TTC549 (cell line): ENCODE measurements at regions not wholly inside any gene's neighbourhood (a gene's known extent, or its start where the extent isn't known, plus 50 kb on each side); places are given as distances from the start of the nearest gene placed in this dataset.

Experiments used
- FAIRE-seq: peaks from 2 replicates; lab custom pipeline; 2012; peaks lifted over from hg19 to GRCh38; lab: Jason Lieb, UNC

DNA sequence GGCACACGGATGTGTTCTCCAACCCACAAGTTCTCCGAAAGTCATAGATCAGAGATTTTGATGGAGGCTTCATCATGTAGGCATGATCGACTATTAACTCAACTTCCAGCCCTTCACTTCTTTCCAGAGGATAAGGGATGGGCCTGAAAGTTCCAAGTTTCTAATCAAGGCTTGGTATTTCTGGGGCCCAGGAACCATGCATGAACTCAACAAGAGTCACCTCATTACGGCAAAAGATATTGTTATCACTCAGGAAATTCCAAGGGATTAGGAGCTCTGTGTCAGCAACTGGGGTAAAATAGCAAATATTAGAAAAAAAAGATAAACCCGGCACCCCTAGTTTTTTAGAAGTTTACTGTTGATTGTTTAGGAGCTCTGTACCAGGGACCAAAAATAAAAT, 240.1 kb upstream of the PPP1R2C start:
- FAIRE-seq: no peak

DNA sequence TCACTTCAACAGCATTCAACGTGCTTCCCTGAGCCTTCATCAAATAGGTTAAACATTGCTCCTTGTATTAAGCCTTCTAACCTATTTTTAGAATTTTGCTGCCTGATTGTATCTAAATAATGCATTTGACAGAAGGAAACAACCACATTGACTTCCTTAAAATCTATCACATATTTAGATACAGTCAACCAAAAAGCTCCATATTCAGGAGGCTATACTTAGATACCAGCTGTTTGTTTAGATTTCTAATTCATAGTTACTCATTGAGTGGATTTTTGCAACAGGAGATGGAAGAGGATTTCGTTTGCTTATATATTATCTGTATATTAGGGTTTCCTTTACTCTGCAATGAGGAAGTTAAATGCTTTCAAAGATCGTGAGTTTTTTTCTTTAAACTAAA, 241.1 kb upstream of the PPP1R2C start:
- no peak for FAIRE-seq

DNA sequence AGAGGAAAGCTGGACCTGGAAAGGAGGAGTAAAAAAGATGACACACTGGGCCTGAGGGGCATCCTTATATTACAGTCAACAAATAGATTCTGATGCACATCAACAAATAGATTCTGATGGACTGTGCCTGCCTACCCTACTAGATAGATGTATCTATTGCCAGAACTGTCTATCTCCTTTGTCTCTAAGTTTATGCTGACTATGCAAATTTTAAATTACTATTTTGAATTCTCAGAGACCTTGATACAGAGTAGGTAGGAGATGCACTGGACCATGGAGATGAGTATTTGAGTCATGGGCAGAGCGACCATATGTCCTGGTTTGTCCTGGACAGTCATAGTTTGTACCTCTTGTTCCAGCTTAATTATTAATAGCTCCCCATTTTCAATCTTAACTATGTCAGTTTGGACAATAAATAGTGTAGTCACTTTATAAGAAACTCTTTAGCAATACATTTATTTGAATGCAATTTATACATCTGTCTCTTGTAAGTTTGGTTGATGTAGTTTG, 247.9 kb upstream of the PPP1R2C start:
- no peak for FAIRE-seq

DNA sequence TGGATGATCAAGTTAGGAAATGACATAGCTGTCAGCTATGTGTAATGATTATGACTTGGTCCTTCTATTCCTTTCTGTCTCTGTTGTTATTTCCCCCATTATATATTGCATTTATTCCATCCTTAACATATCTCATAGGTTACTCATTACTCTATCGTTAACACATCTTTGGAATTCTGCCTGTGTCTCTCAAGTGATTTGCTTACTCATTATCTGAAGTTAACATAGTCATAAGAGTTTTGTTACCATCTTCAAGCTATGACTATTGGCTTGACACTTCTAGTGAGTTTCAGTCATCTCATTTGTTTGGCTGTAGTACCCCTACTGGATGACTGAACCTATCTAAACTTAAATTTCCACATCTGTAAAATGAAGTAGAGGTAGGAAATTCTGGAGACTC, 286.1 kb upstream of the PPP1R2C start:
- no peak for FAIRE-seq

DNA sequence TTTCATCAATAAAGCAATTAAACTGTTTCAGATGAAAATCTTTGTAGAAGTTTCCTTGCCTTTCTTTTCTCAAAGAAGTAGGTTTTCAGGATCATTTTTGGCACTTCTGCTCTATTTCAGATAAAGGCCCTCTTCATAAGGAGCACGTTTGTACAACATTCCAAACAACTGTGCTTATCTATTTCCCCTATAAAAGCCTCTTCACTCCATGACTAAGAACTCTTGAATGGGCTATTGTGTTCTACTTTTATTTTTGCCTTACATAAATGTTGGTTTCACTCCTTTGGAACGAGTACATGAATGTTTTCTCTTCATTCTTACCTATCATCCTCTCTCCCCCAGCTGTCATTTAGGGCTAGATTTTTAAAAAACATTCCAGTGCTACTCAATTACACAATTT, 288.0 kb upstream of the PPP1R2C start:
- FAIRE-seq: no peak

DNA sequence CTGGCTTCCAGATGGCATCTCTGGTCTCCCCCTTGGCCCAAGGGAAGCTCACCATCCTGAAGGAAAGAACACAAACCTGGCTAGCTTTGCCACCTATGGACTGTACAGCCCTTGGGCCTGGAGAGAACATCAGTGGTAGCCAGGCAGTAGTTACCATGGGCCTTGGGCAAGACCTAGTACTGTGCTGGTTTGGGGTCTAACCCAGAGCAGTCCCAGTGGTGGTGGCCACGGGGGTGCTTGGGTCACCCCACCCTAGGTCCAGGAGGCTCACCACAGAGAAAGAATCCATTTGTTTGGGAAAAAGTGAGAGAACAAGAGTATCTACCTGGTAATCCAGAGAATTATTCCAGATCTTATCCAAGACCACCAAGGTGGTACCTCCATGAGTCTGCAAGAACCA, 290.7 kb upstream of the PPP1R2C start:
- no peak for FAIRE-seq

DNA sequence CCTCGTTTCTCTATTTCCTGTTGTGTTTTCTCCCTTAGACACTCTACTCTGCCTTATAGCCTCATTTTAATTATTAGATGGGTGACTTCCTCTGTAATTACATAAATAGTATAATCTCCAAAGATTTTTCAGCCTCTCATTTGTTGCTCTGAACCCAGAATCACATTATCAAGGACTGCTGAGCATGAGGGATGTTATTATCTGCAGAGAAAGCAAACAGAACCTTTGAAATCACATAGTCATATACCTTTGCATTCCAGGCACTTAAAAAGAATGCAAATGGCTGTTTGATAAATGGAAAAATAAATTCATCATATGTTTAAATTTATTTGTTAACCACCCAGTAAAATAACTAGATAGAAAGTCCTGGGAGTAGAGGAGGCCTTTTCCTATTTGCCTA, 305.1 kb upstream of the PPP1R2C start:
- no peak for FAIRE-seq

DNA sequence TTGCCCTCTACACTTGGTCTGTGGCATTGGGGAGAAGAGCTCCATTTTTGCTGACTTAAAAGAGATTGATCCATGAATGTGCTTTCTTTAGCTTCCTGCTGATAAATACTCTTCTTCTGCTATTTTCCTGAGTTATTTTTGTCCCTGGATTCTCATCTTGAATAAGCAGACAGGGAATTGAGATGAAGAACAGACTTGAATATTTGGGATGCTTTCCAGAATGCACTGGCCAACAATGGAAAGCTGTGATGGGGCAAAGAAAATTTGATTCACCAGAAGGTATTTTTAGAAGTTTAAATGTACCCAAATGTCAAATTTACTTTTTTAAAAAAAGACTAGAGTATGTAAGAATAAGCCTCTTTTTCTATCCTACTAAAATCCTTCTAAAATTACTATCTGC, 309.9 kb upstream of the PPP1R2C start:
- no peak for FAIRE-seq

DNA sequence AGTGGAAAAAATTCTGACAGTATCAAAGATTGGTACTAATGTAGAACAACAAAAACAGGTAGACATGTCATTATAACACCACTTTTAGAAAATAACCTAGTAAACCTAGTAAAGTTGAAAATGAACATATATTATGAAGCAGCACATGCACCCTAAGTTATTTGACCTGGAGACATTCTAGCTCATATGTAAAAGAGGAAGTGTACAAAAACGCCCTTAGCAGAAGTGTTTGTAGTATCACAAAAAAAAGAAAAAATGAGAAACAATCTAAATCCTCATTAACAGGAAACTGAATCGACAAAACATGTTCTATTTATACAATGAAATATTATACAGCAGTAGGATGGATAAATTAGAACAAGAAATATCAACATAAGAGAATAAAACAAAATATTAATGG, 318.9 kb upstream of the PPP1R2C start:
- no peak for FAIRE-seq

DNA sequence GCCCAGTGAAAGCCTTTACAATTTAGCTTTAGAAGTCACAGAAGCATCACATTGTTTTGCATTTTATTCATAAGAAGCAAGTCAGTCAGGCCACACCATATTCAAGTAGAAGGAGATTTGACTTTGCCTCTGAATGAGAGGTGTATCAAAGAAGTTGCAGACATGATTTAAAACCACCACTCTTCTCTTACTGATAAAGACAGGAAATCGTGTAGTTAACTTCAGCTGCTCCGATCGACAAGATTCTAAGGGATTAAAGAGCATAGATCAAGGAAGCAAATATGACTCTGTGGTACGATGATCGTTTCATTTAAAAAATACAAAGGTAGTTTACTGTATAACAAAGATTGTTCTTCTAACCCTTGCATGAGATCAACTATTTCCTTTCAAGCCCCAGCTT, 328.0 kb upstream of the PPP1R2C start:
- FAIRE-seq: no peak

DNA sequence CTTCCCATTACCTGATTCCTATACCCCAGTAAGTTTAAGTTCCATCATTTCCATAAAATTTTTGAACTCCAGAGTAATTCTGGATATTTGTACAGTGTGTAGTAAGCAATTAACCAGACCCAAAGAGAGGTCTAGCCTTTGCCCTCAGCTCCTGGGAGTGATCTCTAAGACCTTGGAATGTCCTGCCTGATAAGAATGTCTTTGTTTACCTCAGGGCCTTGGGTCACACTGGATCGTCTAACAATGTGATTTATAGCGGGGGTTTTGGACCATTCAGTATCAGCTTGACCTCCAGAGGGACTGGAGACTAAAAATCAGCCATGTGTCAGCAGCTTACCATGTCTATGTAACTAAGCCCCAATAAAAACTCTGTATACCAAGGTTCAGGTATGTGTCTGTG, 330.9 kb upstream of the PPP1R2C start:
- FAIRE-seq: no peak

DNA sequence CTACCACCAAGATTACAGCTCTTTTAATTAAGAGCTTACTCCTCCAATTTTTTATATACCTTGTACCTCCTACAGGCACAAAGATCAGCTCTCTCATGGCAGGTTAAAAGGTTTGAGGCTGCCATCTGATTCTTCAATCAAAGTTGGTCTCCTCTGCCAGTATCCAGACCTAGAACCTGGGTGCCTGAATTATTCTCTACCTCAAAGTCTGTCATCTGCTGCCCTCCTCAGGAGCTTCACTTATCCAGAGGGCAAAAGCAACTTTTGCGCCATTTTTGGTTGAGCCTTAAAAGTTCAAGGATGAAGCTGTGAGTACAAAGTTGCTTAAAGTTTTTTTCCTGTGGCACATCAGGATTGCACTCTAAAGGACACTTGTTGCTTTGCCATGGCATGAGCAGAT, 343.7 kb upstream of the PPP1R2C start:
- FAIRE-seq: no peak

DNA sequence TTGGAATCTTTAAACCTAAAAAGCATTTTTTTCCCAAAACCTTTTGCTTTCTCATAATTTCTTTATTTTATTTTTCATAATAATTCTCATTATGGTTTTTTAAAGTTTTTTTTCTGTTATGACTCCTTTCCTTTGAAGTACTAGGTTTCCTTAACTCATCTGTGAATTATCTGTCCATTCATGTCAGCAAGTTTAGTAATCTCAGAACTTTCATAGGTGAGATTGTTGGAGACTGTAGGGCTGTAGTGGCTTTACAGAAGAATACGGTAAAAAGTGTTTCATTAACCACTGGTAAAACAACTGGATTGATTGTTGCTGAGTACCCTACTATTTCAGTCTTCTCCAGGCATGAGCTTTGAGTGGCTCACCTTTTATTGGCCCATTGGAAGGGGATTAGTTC, 361.7 kb upstream of the PPP1R2C start:
- no peak for FAIRE-seq

DNA sequence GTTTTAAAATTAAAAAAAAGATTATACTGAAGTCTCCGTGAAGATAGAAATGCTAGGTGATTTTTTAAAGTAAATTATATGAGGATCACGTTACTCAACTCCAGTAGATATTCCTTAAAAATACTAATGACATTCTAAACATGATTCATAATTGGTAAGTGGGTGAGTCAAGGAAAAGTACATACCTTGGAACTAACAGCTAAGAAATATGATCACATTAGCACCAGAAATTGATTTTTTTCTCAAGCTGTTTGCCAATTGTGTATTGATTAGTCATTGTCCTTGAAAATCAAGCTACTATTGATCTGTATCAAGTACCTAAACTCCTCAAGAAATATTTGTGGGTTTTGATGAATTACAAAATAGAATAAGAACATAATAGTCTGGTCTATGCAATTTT, 362.6 kb upstream of the PPP1R2C start:
- FAIRE-seq: no peak

DNA sequence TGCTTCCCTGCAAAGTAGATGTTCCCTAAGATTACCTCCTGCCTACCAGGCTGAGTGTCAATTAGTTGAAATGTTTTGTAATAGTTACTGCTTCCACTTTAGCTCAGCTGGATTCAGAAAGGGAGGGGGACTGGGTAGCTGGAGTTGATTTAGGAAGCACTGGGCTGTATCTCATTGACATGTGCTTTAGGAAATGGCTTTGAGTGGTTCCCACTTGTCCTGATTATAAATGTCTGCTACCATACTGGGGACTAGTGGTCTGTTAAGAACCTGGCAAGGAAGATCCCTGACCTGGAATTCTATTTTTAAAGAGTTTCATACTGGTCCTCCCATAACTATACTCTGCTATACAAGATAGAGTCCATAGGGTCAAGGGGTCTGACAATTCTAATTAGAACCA, 363.9 kb upstream of the PPP1R2C start:
- no peak for FAIRE-seq

DNA sequence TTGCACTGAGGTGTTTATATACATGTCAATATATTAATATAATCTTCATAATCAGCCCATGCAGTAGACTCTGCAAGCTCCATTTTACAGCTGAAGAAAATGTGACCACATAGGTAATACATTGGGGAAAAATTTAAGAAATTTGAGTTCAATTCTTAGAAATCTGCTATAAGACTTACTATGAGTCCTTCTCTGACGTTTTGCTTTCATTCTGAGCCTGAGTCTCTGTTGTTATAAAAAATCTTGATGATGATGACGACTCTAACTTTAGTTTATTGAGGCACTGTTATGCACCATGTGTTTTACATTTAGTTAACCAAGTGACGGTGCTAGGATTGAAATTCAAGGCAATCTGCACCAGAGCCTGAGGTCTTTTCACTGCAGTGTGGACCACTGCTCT, 370.3 kb upstream of the PPP1R2C start:
- FAIRE-seq: no peak

DNA sequence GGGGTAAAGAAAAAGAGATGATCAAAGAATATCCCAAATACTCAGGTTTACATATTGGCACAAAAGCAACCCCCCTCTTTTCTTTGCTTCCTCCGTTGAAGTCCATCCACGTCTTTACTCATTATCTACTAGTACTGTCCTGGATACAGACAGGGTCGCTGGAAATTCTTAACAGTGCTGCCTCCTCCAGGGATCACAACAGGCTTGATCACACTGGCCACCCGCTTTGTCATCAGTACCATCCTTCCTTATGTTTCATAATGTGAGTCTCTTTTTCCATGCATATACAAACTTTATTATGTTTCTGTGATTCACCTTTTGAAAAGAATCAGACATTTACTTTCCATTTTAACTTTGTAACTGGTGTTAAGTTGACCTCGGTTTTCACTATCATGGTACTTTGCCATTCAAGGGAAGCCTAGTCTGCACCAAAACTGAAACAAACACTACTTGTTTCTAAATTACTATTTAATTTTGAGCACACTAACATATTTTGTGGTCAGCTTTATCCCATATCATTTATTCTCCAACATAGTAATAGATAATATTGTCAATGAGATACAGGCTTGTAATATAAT, 387.5 kb upstream of the PPP1R2C start:
- no peak for FAIRE-seq

DNA sequence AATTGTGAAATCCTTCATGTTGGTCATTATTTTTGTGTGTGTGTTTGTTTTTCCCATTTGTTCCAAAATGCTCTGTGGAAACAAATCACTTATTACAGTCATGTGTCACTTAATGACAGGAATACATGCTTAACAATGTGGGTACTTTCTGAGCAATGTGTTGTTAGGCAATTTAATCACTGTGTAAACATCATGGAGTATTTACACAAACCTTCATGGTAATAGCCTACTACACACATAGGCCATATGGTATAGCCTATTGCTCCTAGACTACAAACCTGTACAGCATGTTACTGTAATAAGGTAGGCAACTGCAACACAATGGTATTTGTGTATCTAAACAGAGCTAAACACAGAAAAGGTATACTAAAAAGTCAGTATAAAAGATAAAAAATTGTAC, 388.9 kb upstream of the PPP1R2C start:
- FAIRE-seq: no peak

DNA sequence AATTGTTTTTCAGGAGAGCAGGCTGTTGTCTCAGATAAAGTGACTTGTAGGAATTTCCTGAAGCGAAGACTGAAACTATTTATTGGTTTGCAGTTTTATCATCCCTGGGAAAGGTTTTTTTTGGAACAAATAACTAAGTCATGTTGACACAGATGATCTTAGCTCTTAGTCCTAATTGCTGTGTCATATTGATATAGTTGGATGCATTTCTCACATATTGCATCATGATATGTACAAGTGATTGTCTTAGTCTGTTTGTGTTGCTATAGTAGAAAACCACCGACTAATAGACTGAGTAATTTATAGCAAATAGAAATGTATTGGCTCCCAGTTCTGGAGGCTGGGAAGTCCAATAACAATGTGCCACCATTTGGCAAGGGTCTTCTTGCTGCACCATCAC, 397.5 kb upstream of the PPP1R2C start:
- FAIRE-seq: no peak

DNA sequence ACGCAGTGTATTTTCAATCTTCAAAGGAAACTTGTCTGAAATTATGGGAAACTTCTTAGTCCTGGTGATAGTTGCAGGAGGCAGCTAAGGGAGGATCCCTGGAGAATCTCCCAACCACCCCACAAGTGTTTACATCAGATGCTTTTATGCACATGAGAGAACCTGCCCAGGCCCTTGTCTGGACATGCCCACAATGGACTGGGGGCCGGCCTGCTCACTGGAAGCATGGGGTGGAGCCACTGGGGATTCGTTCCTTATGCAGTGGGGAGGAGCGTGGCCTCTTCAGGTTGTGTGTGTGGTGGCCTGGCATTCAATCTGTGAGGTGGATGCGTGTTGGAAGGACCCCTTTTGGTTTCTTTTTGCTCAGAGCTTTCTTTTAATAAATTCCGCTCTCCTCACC, 398.7 kb upstream of the PPP1R2C start:
- no peak for FAIRE-seq

DNA sequence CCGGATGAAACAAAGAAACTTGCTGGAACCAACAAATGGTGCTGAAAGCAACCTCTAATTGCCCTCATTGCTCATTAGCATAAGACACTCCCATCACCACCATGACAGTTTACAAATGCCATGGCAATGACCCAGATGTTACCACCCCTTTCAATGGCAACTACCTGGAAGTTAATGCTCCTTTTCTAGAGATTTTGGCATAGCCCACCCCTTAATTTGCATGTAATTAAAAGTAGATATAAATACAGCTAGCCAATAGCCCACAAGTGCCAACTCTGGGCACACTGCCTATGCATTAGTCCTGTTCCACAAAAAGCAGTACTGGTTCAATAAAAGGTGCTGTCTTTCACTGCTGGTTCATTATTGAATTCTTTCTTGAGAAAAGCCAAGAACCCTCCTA, 410.3 kb upstream of the PPP1R2C start:
- FAIRE-seq: no peak

DNA sequence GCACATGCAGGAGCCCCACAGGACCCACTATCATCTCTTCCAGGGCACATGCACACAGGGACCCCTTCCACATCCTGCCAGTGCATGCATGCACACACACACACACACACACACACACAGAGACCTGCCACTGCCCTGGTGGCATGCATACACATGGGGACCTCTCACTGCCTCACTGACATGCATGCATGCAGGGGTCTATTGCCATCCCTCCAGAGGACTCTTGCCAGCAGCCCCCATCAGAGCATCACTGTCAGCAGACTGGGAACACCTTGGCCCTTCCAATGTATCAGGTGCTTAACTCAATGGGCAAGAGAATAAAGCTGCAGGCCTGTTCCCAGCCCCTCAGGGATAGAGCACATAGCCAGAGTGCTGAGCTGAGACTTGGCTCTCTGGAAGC, 433.6 kb upstream of the PPP1R2C start:
- no peak for FAIRE-seq

DNA sequence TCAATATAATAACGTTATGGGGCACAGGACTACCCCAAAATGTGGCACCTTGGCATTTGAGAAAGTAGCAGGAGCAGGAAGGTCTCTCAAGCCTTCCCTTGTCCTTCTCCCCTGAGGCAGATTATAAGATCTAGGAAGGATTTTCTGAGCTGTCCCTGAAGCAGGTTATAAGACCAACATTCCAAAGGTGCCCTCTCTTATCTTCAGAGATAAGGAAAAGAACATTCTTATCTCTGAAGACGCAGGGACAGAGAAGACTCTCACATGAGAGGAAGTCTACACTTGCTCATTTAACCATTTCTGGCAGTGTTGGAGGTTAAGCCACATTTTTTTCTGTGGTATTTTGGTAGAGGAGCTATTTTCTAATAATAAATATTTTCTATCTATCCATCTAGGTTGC, 437.9 kb upstream of the MAOA start:
- FAIRE-seq: no peak

DNA sequence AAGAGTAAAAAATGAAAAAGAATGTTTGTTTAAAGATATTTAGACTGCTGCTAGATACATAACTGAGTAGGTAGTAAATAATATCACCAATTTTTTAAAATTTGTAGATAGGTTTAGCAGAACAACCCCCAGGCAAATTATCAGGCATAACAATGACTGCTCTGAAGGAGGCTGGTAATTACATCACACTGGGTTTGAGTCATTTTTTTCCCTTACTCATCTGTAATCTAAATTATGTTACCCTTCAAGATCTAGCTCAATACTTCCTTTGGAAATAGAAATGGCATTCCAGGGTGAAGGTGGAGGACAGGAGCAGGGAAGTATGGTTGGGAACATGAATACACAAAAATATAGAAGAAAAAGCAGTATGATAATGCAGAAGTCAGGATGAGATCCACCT, 431.6 kb upstream of the MAOA start:
- no peak for FAIRE-seq
